ENCODE measurements at regions not wholly inside any gene's neighbourhood (a gene's known extent, or its start where the extent isn't known, plus 50 kb on each side); places are given as distances from the start of the nearest gene placed in this dataset.

DNA sequence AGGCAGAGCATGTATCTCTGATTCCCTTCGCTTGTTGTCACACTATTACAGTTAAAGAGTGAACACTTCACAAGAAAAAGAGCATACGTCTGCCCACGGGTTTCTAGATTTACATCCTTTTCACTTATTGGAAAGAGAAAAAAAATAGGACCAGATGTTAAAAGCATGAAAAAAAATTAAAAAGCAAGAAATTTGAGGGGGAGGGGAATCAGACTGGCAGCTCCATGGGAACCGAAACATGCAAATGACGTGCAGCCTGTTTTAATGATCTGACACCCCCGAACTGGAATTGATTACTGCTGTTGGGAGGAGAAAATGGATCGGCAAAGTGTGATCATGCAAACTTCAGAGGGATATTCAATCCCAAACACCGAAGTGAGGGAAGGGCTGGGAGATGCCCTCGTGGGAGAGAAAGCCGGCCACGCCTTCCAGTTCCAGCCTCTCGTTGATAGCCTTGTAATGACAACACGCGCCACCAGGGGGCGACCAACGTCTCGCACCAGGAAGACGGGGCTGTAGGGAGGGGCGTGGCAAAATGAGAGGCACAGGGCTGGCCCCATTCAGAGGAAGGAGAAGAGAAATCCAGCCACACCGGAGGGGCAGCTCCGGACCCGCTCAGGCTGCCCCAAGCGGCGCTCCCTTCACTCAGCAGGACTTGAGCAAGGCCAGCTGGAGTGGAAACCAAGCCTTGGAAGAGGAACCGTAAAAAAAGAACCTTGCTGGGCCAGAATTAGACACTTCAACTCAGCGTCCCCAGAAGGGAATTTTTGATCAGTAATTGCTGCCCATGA, 53.8 kb upstream of the SYT13 start:
- DNase-seq: peak; percentile 93

DNA sequence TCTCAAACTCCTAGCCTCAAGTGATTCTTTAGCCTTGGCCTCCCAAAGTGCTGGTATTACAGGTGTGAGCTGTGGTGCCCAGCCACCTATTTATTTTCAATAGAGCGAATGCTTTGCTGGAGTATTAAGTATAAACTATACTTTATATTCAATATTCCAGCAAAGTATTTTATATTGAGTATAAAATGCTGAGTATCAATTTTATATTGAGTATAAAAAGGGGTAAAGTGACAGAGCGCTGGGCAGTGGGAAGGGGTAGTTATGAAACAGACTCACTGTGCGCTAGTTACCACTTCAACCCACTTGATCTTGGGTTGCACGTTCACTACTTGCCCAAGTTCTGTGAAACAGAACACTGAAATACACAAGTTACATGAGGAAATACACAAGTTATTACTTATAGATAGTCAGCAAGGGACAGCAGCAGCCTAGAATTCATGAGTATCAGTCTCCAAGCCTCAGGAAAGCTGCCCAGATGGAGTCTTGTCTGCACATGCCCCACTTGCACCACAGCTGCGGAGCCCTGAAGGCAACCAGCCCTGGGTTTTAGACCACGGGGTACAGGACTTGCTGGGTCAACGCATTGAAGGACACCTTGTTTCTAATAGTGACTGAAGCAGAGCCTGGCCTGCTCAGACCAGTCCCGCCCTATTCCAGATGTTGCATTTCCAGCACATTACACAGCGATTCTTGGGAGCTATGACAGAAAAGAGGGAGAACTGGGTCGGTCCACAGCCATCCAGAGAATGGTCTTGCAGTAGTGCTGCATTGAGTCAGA, 51.6 kb upstream of the SYT13 start:
- DNase-seq: no peak

DNA sequence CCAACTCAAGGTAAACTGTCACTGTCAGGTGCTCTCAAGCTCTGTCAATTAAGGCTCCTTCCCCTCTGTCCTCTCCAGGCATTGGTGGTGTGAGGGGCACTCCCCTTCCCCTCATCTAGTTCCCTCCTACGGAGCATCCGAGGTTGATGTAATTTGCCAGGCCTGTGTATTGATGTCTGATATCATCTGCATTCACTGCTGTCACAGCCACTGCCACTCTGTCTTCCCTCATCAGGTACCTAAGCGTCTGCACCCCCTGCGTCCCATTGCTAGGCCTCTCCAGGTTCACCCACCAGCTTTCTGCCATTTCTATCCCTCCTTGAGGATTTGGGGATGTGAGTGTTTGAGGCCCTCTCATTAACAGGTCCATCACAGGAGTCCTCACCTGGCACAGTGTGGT, 50.0 kb upstream of the SYT13 start:
- no peak for DNase-seq

Data from activated T-cell treated with anti-CD3 and anti-CD28 coated beads, Interleukin-2, amount 50 U/mL, for 1 hour (primary cell).